Lower lobe of right lung (tissue), 2 donors: ENCODE measurements at regions not wholly inside any gene's neighbourhood (a gene's known extent, or its start where the extent isn't known, plus 50 kb on each side); places are given as distances from the start of the nearest gene placed in this dataset.

ENCODE experiments used
- ATAC-seq, 2 donors: fragments of 200-7000 bp; cut with Tn5 transposase; one replicate each; pipeline ENCODE4 v1.9.1; 2020 to 2022; ENCODE audit warnings: mild to moderate bottlenecking in 2 of 2, moderate library complexity in 2 of 2
- DNase-seq: peaks from one replicate; pipeline ENCODE4 v3.0.0-alpha.2; 2020
- H3K27ac ChIP-seq: fragments of 200-600 bp; one replicate; pipeline ENCODE4 v1.8.0; 2022
- H3K27me3 ChIP-seq: fragments of 200-600 bp; one replicate; pipeline ENCODE4 v1.8.0; 2022; ENCODE audit warnings: low read depth
- H3K36me3 ChIP-seq: fragments of 200-600 bp; one replicate; pipeline ENCODE4 v1.8.0; 2022; ENCODE audit warnings: mild to moderate bottlenecking
- H3K4me1 ChIP-seq: fragments of 200-600 bp; one replicate; pipeline ENCODE4 v1.8.0; 2022
- H3K4me3 ChIP-seq: fragments of 200-600 bp; one replicate; pipeline ENCODE4 v1.8.0; 2022; ENCODE audit warnings: mild to moderate bottlenecking
- H3K9me3 ChIP-seq: fragments of 200-600 bp; one replicate; pipeline ENCODE4 v1.8.0; 2022
- intact Hi-C: fragments of 100-400 bp; cut with DNase I; formaldehyde crosslinking; loops from one replicate; pipeline ENCODE4 v1.11.0; 2022
- TF ChIP-seq, protein P1 (sequence below): fragments of 200-600 bp; IDR thresholded peaks from one replicate; pipeline ENCODE4 v1.8.0; 2022; ENCODE audit warnings: antibody characterized with exemption, mild to moderate bottlenecking
- donor health status: DM: no; HTN: yes; CAD: no; lungs with severe emphysema.

DNA sequence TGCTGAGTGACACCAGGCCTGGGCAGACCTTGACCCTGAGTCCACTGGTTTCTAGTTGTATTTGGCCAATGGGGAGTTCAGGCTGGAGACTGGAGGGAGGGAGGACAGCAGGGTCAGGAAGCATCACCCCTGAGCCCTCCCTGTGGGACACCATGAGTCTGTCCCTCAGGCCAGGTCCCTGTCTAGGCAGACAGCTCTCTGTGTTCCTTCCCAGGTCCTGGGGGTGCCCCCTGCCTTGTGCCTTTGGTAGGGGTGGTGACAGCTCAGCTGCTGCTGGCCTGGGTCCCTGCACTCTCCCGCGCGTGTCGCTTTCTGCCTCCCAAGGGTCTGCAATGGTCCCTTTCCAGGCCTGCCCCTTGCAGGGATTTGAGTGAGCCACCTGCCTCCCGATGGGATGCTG, 125.5 kb downstream of the OLFM1 start:
- ATAC-seq = no peak
- Histone ChIP-seq H3K4me3 (no peak overlapping the region), H3K4me1 (peaks cover 10% of the 10 kb centered on the region), H3K27me3 (peaks cover 14% of the 10 kb centered on the region), H3K9me3 (peaks cover 5% of the 10 kb centered on the region), H3K27ac (no peak overlapping the region), H3K36me3 (no peaks in the 10 kb centered on the region)
- DNase-seq = peak; percentile 22
- intact Hi-C loops = no loop called here
- TF ChIP-seq, protein P1, sequence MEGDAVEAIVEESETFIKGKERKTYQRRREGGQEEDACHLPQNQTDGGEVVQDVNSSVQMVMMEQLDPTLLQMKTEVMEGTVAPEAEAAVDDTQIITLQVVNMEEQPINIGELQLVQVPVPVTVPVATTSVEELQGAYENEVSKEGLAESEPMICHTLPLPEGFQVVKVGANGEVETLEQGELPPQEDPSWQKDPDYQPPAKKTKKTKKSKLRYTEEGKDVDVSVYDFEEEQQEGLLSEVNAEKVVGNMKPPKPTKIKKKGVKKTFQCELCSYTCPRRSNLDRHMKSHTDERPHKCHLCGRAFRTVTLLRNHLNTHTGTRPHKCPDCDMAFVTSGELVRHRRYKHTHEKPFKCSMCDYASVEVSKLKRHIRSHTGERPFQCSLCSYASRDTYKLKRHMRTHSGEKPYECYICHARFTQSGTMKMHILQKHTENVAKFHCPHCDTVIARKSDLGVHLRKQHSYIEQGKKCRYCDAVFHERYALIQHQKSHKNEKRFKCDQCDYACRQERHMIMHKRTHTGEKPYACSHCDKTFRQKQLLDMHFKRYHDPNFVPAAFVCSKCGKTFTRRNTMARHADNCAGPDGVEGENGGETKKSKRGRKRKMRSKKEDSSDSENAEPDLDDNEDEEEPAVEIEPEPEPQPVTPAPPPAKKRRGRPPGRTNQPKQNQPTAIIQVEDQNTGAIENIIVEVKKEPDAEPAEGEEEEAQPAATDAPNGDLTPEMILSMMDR = no peak

DNA sequence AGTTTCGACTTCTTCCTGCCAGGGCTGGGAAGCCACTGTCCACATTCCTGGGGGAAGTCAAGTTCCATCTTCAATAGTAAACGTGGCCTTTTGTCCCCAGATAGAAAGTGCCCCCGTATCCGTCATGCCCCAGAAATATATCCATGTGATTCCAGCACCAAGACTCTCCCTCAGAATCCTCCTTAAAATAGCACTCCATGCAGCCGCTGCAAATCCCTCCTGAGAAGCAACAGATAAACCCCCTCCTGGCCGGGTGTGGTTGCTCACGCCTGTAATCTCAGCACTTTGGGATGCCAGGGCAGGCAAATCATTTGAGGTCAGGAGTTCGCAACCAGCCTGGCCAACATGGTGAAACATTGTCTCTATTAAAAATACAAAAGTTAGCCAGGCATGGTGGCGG, 126.1 kb downstream of the OLFM1 start:
- no peak overlapping the region for H3K4me3 ChIP-seq
- no peak for ATAC-seq

DNA sequence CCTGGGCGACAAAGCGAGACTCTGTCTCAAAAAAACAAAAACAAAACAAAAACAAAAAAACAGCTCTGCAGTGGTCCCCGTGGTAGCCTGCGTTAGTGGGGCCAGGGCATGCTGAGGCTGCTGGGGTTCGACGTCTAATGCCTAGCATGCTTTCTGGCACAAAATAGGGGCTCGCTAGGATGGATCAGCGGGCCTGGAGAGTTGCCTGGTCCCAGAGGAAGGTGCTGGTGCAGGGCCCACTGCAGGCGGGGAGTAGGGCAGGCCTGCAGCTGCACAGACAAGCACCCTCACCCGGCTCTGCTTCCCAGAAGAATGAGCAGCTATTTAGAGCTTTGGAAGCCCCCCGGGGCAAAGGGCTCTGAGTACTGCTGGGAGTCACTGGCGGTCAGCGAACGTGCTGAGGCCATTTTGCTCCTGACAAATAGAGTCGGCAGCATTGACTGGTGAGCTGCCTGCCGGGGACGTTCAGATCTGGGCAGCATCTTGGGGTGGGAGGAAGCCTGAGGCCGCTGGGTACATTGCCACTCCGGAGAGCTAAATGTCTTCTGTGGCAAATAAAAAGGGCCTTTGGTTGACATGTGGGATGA, 126.7 kb downstream of the OLFM1 start:
- peaks cover 21% of the 10 kb centered on the region for H3K27me3 ChIP-seq
- DNase-seq = peak; percentile 28
- peaks cover 19% of the 10 kb centered on the region for H3K4me1 ChIP-seq
- TF ChIP-seq, protein P1 = no peak
- H3K4me3 ChIP-seq = no peak overlapping the region
- peaks cover 5% of the 10 kb centered on the region for H3K9me3 ChIP-seq
- ATAC-seq = no peak
- intact Hi-C loops = no loop called here
- H3K36me3 ChIP-seq = no peaks in the 10 kb centered on the region
- H3K27ac ChIP-seq = no peak overlapping the region

More for the DNA sequence above, 126.1 kb downstream of the OLFM1 start:
- peak; percentile 3 for DNase-seq
- Histone ChIP-seq H3K27ac (no peak overlapping the region), H3K36me3 (no peaks in the 10 kb centered on the region), H3K4me1 (peaks cover 13% of the 10 kb centered on the region), H3K9me3 (peaks cover 5% of the 10 kb centered on the region), H3K27me3 (peaks cover 16% of the 10 kb centered on the region)
- intact Hi-C loops = no loop called here
- TF ChIP-seq, protein P1 = no peak

DNA sequence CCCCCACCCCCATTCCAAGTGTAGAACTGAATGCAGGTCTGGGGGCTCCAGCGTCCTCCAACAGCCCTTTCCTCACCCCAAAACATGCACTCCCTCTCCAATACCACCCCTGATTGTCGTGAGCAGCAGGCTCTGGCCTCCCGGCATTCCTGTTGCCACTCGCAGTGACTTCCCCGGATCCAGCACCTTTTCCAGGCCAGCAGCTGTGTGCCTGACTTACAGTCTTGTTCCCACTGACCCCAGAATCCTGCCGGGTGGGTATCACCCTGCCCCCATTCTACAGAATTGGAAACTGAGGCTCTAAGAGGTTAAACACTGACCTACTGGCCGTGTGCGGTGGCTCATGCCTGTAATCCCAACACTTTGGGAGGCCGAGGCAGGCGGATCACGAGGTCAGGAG, 127.2 kb downstream of the OLFM1 start:
- Histone ChIP-seq H3K4me3 (no peak overlapping the region), H3K9me3 (peaks cover 5% of the 10 kb centered on the region), H3K27ac (no peak overlapping the region), H3K4me1 (peaks cover 19% of the 10 kb centered on the region), H3K27me3 (peaks cover 24% of the 10 kb centered on the region), H3K36me3 (no peaks in the 10 kb centered on the region)
- ATAC-seq = no peak
- intact Hi-C loops = no loop called here
- DNase-seq = peak; percentile 19
- TF ChIP-seq, protein P1 = no peak

DNA sequence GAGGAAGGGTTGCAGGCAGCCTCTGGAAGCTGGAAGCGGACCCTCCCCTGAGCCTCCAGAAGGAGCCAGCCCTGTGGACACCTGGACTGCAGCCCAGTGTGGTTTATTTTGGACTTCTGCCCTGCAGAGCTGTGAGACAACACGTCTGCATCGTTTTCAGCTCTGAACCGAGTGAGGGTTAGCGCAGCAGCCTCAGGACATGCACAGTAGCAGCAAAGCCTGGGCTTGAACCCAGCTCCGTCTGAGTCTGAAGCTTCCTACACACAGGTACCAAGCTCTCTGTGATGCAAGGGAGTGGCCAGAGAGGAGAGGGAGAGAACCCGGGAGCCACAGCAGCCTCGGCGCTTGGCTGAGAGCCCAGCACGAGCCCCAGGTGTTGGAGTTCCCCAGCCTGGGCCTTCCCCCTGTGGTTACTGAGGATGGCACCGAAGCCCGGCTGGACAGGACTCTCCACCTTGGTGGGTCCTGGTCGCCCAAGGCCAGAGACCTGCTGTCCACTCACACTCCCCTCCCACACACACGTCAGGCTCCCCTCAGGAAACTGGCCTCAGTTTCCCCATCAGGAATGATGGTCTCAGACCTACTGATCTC, 128.2 kb downstream of the OLFM1 start:
- peak; percentile 51 to 56 for ATAC-seq
- no peak overlapping the region for H3K4me3 ChIP-seq
- peaks cover 19% of the 10 kb centered on the region for H3K4me1 ChIP-seq
- no peaks in the 10 kb centered on the region for H3K36me3 ChIP-seq
- intact Hi-C loops = no loop called here
- peaks cover 31% of the 10 kb centered on the region for H3K27me3 ChIP-seq
- peaks cover 5% of the 10 kb centered on the region for H3K9me3 ChIP-seq
- peak; percentile 61 for DNase-seq
- TF ChIP-seq, protein P1 = no peak
- no peak overlapping the region for H3K27ac ChIP-seq
